RWPE2 (cell line): ENCODE measurements at regions not wholly inside any gene's neighbourhood (a gene's known extent, or its start where the extent isn't known, plus 50 kb on each side); places are given as distances from the start of the nearest gene placed in this dataset.
"Not testable (repeated sequence)": the region's sequence is repeated elsewhere in the genome, so short reads cannot be mapped to it uniquely, and the experiment has no call there.

Experiments
- ATAC-seq: fragments of 200-7000 bp; cut with Tn5 transposase; 3 replicates; pipeline ENCODE4 v1.9.1; 2021; ENCODE audit warnings: low read depth
- DNase-seq: peaks from one replicate; pipeline ENCODE4 v3.0.0-alpha.2; 2020; ENCODE audit warnings: low spot score
- H3K27ac ChIP-seq: fragments of 450-650 bp; 2 replicates; pipeline ENCODE4 v1.5.1; 2017; ENCODE audit warnings: mild to moderate bottlenecking; ENCODE audit not compliant: poor library complexity, severe bottlenecking
- H3K27me3 ChIP-seq: fragments of 250-450 bp; sonication (Bioruptor Pico); 2 replicates; pipeline ENCODE4 v1.5.1; 2021; ENCODE audit warnings: mild to moderate bottlenecking, moderate library complexity; ENCODE audit not compliant: insufficient read depth, poor library complexity, severe bottlenecking
- H3K36me3 ChIP-seq: fragments of 250-450 bp; sonication (Bioruptor Pico); 2 replicates; pipeline ENCODE4 v1.5.1; 2020; ENCODE audit warnings: low read depth, mild to moderate bottlenecking, moderate library complexity
- H3K4me1 ChIP-seq: fragments of 250-450 bp; sonication (Bioruptor Pico); 2 replicates; pipeline ENCODE4 v1.5.1; 2021; ENCODE audit warnings: mild to moderate bottlenecking, moderate library complexity; ENCODE audit not compliant: insufficient read depth, poor library complexity, severe bottlenecking
- H3K4me3 ChIP-seq: fragments of 250-450 bp; sonication (Bioruptor Pico); 2 replicates; pipeline ENCODE4 v1.5.1; 2021; ENCODE audit warnings: mild to moderate bottlenecking, moderate library complexity; ENCODE audit not compliant: severe bottlenecking
- H3K9me3 ChIP-seq: fragments of 250-450 bp; sonication (Bioruptor Pico); 2 replicates; pipeline ENCODE4 v1.5.1; 2021; ENCODE audit warnings: mild to moderate bottlenecking, moderate library complexity; ENCODE audit not compliant: severe bottlenecking
- TF ChIP-seq, protein P1 (sequence below): fragments of 450-650 bp; IDR thresholded peaks from one replicate; pipeline ENCODE4 v1.5.1; 2017; ENCODE audit warnings: mild to moderate bottlenecking, moderate library complexity; ENCODE audit not compliant: poor library complexity, severe bottlenecking

DNA sequence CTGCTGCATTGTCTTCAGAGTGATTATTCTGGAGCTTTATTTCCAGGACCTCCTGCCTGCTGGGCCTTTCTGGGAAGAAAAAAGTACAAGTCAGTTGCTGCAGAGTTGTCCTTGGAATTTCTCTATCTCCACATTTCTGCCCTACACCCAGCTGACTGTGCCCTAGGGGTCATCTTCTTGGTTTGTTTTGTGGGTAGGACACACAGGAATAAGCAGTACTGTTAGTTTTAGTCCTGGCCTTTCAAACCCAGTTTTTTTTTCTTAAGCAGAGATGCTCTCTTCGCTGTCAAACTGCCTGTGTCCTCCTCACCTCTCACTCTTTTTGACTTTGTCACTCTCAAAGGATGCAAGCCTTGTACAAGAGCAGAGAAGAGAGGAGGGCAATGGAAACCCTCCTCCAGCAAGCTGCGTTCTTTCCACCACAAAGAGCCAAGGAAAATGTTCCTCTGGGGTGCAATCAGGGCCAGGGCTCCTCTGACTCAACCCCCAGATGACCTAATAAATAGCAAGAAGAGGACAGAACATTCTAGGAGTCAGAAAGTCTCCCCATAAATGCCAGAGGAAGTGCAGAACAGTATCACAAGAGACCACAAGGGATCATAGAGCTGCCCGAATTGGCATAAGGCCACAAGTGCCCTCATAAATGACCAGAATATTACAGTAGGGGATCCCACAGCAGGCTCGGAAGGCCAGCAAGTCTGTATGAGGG is 186.2 kb downstream of the RCHY1 start:
- Histone ChIP-seq H3K27me3 (no peaks in the 10 kb centered on the region), H3K36me3 (no peaks in the 10 kb centered on the region), H3K4me3 (no peak overlapping the region), H3K4me1 (no peaks in the 10 kb centered on the region), H3K27ac (no peak overlapping the region), H3K9me3 (no peaks in the 10 kb centered on the region)
- ATAC-seq, result no peak
- TF ChIP-seq, protein P1, sequence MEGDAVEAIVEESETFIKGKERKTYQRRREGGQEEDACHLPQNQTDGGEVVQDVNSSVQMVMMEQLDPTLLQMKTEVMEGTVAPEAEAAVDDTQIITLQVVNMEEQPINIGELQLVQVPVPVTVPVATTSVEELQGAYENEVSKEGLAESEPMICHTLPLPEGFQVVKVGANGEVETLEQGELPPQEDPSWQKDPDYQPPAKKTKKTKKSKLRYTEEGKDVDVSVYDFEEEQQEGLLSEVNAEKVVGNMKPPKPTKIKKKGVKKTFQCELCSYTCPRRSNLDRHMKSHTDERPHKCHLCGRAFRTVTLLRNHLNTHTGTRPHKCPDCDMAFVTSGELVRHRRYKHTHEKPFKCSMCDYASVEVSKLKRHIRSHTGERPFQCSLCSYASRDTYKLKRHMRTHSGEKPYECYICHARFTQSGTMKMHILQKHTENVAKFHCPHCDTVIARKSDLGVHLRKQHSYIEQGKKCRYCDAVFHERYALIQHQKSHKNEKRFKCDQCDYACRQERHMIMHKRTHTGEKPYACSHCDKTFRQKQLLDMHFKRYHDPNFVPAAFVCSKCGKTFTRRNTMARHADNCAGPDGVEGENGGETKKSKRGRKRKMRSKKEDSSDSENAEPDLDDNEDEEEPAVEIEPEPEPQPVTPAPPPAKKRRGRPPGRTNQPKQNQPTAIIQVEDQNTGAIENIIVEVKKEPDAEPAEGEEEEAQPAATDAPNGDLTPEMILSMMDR, result no peak
- no peak for DNase-seq

DNA sequence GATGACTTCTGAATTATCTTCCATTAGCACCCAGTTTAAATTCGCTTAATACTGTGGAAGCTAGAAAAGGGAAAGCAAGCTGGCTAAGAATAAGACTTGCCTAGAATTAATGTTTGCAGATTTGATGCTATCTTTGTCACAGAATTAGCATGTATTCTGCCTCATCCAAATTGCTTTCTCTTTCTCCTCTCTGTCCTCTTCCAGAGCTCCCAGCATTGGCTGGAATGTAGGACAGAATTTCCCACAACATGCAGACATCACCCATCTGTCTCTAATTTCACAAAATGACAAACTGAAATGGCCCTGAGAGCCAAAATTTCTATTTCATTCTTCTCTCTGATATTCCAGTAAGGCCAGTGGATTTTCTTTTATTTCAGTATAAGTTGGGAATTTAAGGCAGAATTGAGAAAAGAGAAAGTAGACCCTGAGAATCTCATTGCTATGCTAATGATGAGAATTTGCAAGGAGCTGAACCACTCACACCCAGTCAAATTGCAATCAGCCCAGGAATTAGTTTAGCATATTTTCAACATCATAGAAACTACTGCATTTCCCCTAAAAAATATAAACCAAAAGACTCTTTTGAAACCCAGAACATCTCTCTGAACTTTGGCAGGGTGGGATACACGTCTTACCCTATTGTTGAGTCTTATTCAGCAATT is 188.8 kb downstream of the RCHY1 start:
- no peak overlapping the region for H3K27ac ChIP-seq
- no peaks in the 10 kb centered on the region for H3K27me3 ChIP-seq
- H3K4me3 ChIP-seq, result no peak overlapping the region
- no peaks in the 10 kb centered on the region for H3K4me1 ChIP-seq
- TF ChIP-seq, protein P1, result no peak
- ATAC-seq, result no peak
- no peaks in the 10 kb centered on the region for H3K9me3 ChIP-seq
- no peak for DNase-seq
- no peaks in the 10 kb centered on the region for H3K36me3 ChIP-seq

DNA sequence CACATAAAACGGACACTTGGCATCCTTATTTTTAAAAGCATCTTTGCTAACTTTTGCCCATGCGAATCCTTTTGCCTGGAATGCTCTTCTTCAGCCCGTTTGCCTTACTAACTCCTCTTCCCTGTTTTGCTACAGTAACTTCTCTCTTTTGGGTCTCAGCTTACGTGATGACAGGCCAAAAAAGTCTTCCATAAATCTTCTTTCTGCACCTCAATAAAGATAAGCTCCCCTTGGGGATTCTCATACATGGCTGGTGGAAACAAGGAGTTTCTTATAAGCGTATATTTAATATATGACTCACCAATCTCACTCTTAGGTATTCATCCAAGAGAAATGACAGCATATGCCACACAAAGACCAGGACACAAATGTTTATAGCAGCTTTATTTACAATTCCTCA is 192.7 kb downstream of the RCHY1 start:
- H3K4me1 ChIP-seq, result no peaks in the 10 kb centered on the region
- H3K9me3 ChIP-seq, result no peaks in the 10 kb centered on the region
- H3K4me3 ChIP-seq, result no peak overlapping the region
- no peaks in the 10 kb centered on the region for H3K36me3 ChIP-seq
- no peak overlapping the region for H3K27ac ChIP-seq
- DNase-seq, result no peak
- TF ChIP-seq, protein P1, result no peak
- no peaks in the 10 kb centered on the region for H3K27me3 ChIP-seq
- no peak for ATAC-seq

DNA sequence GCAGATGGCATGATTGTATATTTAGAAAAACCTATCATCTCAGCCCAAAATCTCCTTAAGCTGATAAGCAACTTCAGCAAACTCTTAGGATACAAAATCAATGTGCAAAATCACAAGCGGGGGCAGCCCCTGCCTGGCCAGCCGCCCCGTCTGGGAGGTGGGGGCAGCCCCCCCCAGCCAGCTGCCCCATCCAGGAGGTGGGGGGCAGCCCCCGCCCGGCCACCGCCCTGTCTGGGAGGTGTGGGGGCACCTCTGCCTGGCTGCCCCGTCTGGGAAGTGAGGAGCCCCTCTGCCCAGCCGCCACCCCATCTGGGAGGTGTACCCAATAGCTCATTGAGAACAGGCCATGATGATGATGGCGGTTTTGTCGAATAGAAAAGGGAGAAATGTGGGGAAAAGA is 196.6 kb downstream of the RCHY1 start:
- H3K27ac ChIP-seq, ATAC-seq, H3K36me3 ChIP-seq, H3K27me3 ChIP-seq, H3K4me3 ChIP-seq, H3K9me3 ChIP-seq, H3K4me1 ChIP-seq, DNase-seq: not testable (repeated sequence)

DNA sequence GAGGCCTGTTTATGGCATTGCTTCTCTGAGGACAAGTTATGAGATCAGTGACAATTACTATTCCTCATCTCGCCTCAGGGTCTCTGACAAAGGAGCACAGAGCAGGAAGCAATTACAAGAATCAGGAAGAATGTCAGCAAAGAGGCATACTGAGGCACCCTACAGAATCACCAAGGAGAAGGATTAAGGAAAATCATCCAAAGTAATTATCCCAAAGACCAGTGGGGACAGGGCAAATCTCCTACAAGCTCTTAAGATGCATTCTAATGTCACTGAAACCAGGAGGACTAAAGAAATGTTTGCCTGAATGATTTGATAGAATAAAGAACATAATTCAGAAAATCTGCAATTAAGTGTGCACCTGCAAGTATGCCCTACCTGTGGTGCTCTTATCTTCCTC is 206.2 kb downstream of the RCHY1 start:
- H3K36me3 ChIP-seq, result no peaks in the 10 kb centered on the region
- DNase-seq (no peak), ATAC-seq (no peak)
- no peaks in the 10 kb centered on the region for H3K4me1 ChIP-seq
- no peak overlapping the region for H3K4me3 ChIP-seq
- H3K27me3 ChIP-seq, result peaks cover 2% of the 10 kb centered on the region
- no peak overlapping the region for H3K27ac ChIP-seq
- TF ChIP-seq, protein P1, result no peak
- H3K9me3 ChIP-seq, result no peaks in the 10 kb centered on the region
